C1 segment of cervical spinal cord (tissue), 14 donors: ENCODE measurements at regions not wholly inside any gene's neighbourhood (a gene's known extent, or its start where the extent isn't known, plus 50 kb on each side); places are given as distances from the start of the nearest gene placed in this dataset.
"Not testable (repeated sequence)": the region's sequence is repeated elsewhere in the genome, so short reads cannot be mapped to it uniquely, and the experiment has no call there.

Source experiments
- DNase-seq, 14 donors: peaks; one replicate each; lab custom pipeline; 2025; lab: John Stamatoyannopoulos, UW

DNA sequence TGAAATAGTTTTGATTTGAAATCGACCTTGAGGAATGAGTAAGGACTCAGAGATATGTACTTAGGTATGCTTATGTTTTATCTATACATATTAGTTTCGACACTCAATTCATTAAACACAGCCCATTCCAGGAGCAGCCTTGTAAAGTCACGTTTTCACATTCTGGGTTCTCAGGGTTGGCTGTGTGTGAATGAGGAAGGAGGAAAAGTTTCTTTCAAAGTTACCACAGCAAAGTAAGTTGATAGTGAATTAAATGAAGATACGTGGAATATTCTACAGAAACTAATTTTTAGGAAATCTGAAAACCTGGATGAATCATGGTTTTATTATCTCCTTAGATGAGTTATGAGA lies 133.5 kb downstream of the C3orf38 start:
- no peak for DNase-seq

DNA sequence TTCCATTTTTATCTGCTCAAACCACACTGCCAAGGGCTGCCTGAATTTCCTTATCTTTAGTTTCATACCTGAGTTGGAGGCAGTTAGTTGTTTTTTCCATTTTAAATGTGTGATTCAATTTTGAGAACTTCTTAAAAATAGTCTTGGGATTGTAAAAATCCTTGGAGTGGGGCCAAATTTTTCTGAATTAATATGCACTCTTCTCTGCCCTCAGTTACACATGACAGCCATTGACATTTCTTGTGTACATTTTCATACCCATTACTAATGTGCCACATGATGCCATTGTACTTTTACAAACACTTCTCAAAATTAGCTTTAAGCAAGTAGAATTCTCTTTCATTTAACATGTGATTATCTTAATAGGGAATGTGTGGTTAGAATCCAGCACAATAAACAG lies 141.7 kb downstream of the C3orf38 start:
- no peak for DNase-seq

DNA sequence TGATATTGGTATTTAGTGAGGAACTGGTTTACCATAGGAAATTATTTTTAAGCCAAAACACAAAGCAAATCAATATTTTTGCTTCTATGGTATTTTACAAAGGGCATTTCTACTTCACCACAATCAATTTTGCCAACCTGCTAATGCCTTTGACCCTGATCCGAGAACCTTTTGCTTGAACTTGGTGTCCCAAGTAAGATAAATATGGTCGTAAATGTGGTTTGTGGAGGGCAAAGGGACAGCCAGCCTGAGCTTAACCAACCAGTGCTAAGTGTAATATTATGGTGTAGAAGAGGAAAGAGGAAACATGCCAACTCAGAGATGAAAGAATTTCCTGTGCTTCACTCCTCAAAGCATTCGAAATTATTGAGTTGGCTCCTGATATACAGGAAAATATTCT lies 148.4 kb downstream of the C3orf38 start:
- DNase-seq: no peak

DNA sequence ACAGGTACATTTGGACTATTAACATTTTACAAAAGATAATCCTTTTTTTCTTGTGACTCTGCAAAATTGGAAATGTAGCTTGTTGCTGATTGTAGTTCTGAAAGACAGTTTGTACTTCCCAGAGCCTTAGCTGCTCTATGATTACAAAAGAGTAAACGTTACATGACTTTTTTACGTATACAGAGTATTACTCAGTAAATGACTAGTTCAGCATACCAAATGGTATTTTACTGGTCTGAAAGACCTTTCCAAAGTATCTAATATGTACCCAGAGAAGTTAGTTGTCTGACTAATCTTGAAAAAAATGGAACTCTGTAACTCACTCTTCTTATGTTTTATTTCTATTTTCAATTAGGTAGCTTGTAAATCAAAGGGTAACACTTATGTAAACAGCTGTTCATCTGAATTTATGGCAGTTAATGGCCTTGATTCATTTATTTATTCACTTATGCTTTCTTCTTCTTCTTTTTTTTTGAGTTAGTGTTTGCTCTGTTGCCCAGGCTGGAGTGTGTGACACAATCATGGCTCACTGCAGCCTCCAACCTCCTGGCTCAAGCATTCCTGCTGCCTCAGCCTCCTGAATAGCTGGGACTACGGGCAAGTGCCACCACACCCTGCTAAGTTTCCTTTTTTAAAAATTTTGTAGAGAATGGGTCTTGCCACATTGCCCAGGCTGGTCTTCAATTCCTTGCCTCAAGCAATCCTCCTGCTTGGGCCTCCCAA lies 151.7 kb downstream of the C3orf38 start:
- no peak for DNase-seq

DNA sequence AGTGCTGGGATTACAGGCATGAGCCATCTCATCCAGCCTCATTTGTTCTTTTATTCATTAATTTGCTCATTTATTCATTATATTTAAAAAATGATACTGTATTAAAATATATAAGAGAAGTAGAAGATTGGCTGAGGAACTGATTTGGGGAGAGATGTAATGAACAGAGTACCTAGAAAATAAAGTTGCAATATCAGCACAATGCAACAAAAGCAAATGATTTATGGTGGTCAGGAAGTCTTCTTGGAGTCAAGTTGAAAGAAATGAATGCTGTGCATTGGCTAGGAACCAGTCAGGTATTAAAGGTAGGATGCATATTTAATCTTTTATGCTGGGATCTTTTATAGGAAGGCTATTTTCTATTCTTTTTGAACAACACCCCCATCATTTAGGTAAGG lies 152.2 kb downstream of the C3orf38 start:
- no peak for DNase-seq

DNA sequence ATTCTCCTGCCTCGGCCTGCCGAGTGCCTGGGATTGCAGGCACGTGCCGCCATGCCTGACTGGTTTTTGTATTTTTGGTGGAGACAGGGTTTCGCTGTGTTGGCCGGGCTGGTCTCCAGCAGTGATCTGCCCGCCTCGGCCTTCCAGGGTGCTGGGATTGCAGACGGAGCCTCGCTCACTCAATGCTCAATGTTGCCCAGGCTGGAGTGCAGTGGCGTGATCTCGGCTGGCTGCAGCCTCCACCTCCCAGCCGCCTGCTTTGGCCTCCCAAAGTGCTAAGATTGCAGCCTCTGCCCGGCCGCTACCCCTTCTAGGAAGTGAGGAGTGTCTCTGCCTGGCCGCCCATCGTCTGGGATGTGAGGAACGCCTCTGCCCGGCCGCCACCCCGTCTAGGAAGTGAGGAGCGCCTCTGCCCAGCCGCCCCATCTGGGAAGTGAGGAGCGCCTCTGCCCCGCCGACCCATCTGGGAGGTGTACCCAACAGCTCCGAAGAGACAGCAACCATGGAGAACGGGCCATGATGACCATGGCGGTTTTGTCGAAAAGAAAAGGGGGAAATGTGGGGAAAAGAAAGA lies 153.7 kb downstream of the C3orf38 start:
- not testable (repeated sequence) for DNase-seq

DNA sequence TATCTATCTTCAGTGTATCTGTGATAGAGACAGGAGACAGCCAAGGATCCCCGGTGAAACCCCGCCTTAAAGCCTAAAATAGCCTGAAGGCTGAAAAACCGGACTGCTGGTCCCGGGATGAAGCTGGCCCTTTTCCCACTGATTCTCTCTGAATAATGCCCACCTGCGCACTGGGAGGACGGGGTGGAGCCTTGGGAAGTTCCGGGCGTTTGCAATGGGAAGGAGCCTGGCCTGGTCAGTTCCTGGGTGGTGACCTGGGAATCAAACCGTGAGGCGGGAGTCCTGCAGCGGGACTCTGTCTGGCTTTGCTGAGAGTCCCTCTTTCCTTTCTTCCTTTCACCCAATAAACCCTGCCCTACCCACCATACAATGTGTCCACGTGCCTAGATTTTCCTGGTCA lies 157.9 kb downstream of the C3orf38 start:
- DNase-seq: no peak

DNA sequence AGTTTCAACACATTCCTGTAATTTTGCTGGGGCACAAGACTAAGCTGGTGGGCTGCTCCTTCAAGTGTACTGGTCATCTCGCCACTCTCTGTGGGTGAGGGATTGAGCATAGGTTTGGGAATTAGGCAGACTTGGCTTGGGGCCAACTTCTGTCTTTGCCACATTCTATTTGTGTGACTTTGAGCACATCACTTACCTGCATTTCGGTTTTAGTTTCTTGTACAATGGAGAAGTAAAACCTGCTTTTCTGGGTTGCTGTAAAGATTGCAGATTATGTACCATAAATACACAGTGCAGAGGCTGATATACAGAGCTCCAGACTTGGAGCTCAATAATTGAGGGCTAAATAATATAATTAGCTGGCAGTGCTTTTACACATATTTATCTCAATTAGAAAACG lies 162.1 kb downstream of the C3orf38 start:
- no peak for DNase-seq

DNA sequence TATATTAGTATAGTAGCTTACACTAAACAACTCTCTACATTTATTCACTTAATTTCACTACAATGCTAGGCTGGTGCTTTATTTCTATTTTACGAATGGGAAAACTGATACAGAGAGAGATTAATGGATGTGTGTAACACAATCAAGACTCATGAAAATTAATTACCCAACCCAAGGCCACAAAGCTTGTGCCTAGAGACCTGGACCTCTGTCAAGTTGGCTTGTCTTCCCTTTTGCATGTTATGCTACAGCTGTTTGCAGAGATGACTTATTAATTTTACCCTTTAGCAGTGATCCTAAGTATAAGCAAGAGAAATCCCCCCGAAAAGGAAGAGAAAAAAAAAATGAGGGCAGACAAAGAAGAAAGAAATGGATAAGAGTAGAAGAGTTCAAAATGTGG lies 162.5 kb downstream of the C3orf38 start:
- no peak for DNase-seq

DNA sequence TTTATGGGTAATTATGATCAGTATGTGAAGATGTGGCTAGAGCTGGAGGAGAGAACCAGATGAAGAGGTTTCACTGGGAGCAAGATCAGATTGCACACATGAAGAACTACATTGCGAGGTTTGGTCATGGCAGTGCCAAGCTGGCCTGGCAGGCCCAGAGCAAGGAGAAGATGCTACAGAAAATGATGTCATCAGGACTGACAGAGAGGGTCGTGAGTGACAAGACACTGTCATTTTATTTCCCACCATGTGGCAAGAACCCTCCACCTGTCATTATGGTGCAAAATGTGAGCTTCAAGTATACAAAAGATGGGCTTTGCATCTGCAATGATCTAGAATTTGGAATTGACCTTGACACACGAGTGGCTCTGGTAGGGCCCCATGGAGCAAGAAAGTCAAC lies 168.3 kb downstream of the C3orf38 start:
- no peak for DNase-seq

DNA sequence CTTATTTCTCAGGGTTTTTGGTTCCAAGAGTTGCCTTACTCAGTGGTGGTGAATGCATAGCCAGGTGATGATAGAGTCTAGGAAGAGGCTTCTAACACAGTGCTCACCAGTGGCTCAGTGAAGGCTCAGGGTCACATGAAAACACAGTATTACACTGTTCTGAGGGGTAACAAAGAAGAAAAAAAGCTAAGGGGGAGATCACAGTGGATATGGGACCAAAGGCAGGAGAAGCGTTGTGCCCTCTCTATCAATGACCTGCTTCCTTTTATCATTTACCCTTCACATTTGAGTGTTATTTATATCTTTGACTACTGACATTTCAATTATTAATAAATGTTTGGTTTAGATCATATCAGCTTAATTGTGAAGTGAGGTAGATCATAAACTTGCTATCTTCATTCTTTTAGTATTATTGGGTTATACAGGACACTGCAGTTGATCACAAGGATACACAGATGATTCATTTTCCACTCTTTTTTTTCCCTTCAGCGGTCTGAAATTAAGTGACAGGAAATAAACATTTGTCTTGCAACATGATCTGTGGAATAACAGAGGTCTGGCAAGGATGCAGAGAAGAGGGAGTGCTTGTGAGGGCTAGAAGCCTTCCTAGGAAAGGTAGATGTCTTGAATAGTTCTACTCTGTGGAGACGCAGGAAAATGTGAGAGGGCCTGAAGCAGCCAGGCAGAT lies 171.7 kb downstream of the C3orf38 start:
- no peak for DNase-seq

DNA sequence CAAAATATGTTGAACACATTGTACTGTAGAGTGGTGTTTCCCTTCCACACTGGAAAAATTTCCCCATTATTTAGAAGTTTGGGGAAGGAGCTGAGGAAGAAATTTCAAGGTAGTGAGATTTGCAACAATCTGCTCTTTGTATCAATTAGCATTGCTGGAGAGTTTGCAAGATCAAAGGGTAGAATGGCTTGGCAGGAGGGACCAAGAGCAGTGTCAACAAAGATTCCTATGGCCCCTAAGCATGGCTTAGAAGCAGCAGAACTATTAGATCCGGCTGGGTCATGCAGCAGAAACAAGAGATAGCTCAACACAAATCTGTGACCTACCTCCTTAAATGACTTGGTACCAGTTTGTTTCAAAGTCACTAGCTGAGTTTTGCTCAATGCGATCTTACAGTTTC lies 175.0 kb downstream of the C3orf38 start:
- DNase-seq: no peak

DNA sequence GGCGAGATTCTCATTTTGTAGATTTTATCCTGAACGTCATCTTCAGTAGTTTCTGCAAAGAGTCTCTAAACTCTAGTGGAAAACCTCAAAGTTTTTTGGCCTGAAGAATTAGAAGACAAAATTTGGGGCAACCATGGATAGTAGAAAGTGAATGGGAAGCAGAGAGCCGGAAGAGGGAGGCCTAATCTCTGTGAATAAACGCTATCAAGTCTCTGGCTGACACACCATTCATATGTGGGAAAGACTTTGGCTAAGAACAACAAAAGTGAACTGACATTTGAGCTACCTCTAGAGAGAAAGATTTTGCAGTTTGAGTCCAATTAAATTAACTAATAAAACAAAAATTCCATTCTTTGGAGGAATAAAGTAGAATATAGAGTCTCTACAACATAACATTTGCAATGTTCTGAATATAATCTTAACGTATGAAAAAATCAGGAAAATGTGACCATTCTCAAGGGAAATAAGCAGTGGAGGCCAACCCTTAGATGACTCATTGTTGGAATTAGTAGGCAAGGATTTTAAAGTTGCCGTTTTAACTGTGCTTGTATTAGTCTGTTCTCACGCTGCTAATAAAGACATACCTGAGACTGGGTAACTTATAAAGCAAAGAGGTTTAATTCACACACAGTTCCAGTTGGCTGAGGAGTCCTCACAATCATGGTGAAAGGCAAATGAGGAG lies 184.6 kb downstream of the C3orf38 start:
- no peak for DNase-seq

DNA sequence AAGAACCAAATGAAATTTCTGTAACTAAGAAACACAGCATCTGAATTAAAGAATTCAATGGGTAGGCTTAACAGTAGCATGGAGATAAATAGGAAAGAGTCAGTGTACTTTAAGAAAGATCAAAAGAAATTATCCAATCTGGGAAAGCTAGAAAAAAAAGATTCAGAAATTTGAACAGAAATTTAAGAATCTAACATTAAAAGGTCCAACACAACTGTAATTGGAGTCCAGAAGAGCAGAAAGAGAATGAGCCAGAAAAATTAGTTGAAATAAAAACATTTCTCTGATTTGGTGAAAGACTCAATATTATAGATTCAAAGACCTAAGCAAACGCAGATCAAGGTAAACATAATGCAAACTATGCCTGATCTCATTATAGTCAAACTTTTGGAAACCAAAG lies 187.1 kb downstream of the C3orf38 start:
- DNase-seq: no peak

DNA sequence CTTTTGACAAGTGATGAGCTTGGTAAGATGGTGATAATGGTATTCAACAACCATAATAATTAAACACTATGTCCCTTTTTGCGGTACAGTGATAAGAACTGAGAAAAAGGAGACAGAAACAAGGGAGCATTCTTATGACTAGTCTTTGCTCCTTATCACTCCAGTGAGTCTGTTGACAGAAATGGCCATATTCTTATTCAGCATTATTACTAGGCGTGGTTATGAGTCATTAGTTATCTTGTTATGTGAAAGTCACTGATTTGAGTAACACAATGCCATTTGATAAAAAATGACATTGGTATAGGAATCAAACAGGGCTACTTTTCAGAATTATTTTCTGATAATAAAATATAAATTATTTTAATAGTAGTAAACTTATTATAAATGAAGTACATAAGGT lies 193.5 kb downstream of the C3orf38 start:
- no peak for DNase-seq

DNA sequence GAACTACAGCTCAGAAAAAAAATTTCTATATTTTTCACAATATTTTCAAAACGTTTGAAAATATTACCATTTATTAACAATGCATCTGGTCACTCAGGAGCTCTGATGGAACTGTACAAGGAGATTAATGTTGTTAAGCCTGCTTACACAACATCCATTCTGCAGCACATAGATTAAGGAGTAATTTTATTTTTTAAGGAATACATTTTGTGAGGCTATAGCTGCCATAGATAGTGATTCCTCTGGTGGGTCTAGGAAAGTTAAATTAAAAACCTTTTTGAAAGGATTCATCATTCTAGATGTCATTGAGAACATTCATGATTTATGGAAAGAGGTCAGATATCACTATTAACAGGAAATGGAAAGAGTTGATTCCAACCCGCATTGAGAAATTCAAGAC lies 196.9 kb downstream of the C3orf38 start:
- DNase-seq: no peak

DNA sequence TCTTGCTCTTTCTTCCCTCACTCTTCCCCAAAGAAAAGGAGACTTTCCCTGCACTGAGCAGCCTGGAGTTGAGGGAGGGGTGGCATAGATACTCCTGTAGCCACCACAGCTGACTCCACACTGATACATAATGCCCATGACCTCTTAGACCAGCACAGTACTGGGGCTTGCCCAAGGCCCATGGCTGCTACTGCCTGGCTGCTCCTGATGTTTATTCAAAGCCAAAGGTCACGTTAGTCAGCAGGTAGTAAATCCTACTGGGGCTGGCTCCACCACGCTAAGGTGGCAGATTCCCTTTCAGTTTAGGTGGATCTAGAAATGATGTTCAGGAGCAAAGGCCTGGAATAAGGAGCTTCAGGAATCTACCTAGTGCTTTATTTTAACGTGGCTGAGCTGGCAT lies 212.7 kb downstream of the C3orf38 start:
- DNase-seq: no peak

DNA sequence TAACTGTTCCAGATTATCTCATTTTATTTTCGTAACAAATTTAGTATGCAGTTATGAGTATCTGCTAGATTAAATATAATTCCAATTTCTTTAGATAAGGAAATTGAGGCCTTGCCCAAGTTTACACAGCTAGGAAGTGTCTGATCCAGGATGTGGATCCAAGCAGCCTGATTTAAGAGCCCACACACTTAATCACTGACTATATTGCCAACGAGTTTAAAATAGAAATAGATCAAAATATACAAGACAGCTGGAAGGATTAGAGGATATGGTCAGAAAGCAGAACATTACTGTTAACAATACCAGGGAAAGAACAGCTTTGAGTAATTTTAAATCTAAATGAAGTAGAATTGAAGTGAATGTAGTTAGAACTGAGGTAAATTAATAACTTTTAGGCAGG lies 215.2 kb downstream of the C3orf38 start:
- no peak for DNase-seq

DNA sequence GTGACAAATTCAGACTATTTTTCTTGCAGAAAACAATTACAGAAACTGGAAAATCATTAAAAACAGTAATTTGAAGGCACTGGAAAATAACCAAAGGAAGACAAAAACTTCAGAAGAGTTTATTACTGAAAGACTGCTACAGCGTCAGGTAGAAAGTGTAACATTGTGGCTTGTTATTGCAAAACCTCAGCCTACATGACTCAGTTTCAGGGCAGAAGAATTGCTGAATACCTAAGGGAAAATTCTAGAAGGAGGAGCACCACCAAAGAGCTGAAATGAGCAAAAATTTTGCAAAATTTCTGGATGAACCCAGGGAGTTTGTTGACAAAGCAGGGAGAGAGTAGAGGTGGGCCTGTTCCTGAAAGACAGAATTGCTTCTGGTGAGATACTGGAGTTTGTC lies 219.6 kb downstream of the C3orf38 start:
- no peak for DNase-seq

DNA sequence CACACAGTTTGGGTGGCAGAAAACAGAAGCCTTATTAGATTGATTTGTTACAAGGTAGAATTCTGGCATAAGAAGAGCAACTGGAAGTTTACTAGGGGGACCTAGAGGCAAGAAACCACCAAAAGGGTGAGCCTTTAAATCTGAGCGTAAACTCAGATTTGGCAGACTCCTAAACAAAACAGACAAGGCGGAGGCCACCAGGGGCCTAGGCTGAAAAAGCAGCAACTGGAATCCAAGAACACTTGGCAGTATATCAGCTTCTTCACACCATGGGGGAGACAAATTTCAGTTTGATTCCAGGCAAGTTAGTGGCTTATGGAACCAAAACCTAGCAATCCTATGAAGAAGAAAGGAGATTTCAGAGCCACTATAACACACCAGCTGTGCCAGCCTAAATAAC lies 220.0 kb downstream of the C3orf38 start:
- DNase-seq: no peak

DNA sequence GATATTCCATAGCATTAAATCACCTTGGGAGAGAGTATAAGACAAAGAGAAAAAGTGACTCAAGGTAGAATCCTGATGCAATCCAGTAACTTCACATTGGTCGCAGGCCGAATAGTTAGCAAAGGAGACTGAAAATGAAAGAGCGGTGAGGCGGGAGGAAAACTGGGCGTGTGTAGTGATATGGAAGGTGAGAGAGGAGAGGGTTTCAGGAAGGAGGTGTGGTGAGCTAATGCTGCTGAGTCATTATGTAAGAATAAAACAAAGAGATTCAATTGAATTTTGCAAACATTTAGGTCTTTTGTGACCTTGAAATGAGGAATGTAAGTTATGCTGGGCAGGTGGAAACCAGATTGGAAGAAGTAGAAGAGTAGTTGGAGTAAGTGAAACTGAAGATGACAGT lies 235.3 kb downstream of the C3orf38 start:
- no peak for DNase-seq

DNA sequence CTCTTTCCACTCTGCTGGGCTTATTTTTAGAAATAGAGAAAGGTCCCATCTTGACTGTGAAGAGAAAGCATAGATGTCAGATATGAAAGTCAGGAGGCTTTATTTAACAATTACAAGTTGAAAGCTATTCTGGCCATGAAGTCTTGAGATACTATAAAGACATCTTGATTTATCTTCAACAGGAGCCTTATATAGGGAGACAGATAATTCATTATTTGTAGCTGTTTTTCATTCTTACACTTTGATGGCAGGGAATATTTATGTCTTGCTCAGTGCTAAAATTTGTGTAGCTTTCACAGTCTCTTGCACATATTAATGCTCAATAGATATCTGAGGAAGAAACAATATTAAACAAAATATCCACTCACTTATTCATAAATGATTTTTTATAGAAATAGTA lies 248.8 kb downstream of the C3orf38 start:
- DNase-seq: no peak

DNA sequence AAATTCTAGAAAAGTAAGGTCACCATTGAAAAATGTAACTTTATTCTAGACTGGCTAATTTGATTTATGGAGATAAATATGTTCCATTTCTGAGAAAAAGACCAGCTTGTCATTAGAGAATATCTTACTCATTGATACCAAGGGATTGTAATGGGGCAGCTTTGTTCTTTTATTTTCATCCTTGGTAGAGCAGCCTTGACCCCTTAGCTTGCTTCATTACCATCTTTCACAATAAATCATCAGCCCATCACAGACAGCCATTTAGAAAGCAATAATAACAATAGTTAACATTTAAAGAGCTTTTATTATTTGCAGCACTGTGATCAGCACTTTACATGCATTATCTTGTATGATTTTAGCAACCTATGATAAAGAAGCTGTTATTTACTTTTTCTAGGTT lies 253.6 kb downstream of the C3orf38 start:
- no peak for DNase-seq
